ENCODE measurements at regions not wholly inside any gene's neighbourhood (a gene's known extent, or its start where the extent isn't known, plus 50 kb on each side); places are given as distances from the start of the nearest gene placed in this dataset.
"Not testable (repeated sequence)": the region's sequence is repeated elsewhere in the genome, so short reads cannot be mapped to it uniquely, and the experiment has no call there.

DNA sequence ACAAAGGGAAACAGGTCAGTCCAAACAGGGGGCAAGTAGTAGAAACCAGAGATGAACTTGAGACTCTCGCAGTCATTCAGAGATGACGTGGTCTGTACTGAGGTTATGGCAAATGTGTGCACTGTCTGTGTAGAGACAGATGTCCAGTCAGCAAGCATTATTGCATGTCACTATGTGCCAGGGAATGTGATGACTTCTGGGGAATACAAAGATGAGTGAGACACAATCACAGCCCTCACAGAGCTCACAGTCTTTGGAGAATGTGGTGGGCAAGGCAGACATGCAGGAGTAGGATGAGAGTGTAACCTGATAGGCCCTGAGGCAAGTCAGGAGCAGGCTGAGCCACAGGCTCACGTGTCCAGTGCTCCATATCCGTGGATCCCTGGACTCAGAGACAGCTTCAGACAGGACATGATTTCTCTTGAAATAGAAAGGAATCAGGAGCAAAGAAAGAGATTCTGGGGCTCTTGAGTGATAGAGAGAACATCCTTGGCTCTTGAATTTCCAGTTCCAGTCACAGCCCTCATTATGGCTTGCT, 550.7 kb downstream of the ETS1 start:
- TF ChIP-seq CTCF (IDR thresholded peaks at IDR 0.05; ENCODE audit: borderline replicate concordance): no peak
- Histone ChIP-seq H3K4me3 (no peak overlapping the region), H3K9me3 (replicated peaks) (no peaks in the 10 kb centered on the region), H3K27ac (replicated peaks) (no peak overlapping the region), H3K36me3 (no peaks in the 10 kb centered on the region), H3K4me1 (no peaks in the 10 kb centered on the region), H3K27me3 (ENCODE audit: low read depth) (peaks cover 33% of the 10 kb centered on the region)
- no peak for DNase-seq
- intact Hi-C loops (cut with micrococcal nuclease): loop anchor here (10.0 kb wide), 1 partner anchor 118 kb away; no protein-coding TSS in a partner anchor

- intact Hi-C loops (cut with micrococcal nuclease): loop anchor here (10.0 kb wide), 1 partner anchor 119 kb away; no protein-coding TSS in a partner anchor
- Histone ChIP-seq H3K36me3 (no peaks in the 10 kb centered on the region), H3K27ac (replicated peaks) (no peak overlapping the region), H3K9me3 (replicated peaks) (no peaks in the 10 kb centered on the region), H3K27me3 (ENCODE audit: low read depth) (peaks cover 33% of the 10 kb centered on the region), H3K4me3 (no peak overlapping the region), H3K4me1 (no peaks in the 10 kb centered on the region)
- DNase-seq: no peak
- TF ChIP-seq CTCF (IDR thresholded peaks at IDR 0.05; ENCODE audit: borderline replicate concordance): no peak
Observed at GRCh38 chr11:128036006-128036405, 551.4 kb downstream of the ETS1 start.

DNA sequence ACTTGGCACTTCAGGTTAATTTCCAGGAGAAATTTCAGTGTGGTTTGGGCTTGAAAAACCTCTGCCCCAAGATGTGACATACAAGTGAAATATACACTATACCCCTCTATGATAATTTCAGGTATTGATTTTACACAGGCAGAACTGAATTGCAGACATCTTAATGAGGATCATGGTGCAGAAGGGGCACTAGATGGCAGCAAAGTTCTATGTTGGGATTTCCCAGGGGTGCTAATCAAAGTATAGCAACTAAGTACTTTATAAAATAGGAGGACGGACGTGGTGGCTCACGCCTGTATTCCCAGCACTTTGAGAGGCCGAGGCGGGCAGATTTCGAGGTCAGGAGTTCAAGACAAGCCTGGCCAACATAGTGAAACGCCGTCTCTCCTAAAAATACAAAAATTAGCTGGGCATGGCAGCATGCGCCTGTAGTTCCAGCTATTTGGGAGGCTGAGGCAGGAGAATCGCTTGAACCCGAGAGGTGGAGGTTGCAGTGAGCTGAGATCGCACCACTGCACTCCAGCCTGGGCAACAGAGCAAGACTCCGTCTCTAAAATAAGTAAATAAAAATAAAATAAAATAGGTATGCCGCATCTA, 555.7 kb downstream of the ETS1 start:
- H3K27ac ChIP-seq (replicated peaks); H3K9me3 ChIP-seq (replicated peaks); DNase-seq; H3K4me3 ChIP-seq; H3K36me3 ChIP-seq; H3K4me1 ChIP-seq: not testable (repeated sequence)
- intact Hi-C loops (cut with micrococcal nuclease): loop anchor here (10.0 kb wide), 1 partner anchor 123 kb away; no protein-coding TSS in a partner anchor
- peaks cover 38% of the 10 kb centered on the region for H3K27me3 ChIP-seq (ENCODE audit: low read depth)
- TF ChIP-seq CTCF (IDR thresholded peaks at IDR 0.05; ENCODE audit: borderline replicate concordance): peak; percentile 82

- Histone ChIP-seq H3K4me3 (no peak overlapping the region), H3K27ac (replicated peaks) (no peak overlapping the region), H3K36me3 (no peaks in the 10 kb centered on the region), H3K27me3 (ENCODE audit: low read depth) (peaks cover 32% of the 10 kb centered on the region), H3K4me1 (no peaks in the 10 kb centered on the region), H3K9me3 (replicated peaks) (no peaks in the 10 kb centered on the region)
- TF ChIP-seq CTCF (IDR thresholded peaks at IDR 0.05; ENCODE audit: borderline replicate concordance): no peak
- intact Hi-C loops (cut with micrococcal nuclease): no loop called here
- no peak for DNase-seq
Observed at GRCh38 chr11:128029219-128029722, 558.1 kb downstream of the ETS1 start.

DNA sequence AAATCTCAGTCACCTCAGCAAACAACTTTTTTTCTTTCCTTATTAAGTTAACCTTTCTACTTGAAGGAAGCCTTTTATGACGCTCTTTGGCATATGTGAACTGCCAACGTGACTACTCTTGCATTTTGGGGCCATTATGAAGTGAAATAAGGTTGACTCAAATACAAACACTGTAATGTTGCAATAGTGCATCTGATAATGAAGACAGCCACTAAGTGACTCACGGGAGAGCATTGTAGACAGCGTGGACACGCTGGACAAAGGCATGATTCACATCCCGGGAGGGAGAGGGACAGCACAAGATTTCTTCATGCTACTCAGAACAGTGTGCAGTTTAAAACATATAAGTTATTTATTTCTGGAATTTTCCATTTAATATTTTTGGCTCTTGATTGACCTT, 560.8 kb downstream of the ETS1 start:
- no peak for DNase-seq
- H3K9me3 ChIP-seq (replicated peaks): no peaks in the 10 kb centered on the region
- no peaks in the 10 kb centered on the region for H3K36me3 ChIP-seq
- no peak overlapping the region for H3K27ac ChIP-seq (replicated peaks)
- TF ChIP-seq CTCF (IDR thresholded peaks at IDR 0.05; ENCODE audit: borderline replicate concordance): no peak
- peaks cover 19% of the 10 kb centered on the region for H3K27me3 ChIP-seq (ENCODE audit: low read depth)
- intact Hi-C loops (cut with micrococcal nuclease): no loop called here
- no peaks in the 10 kb centered on the region for H3K4me1 ChIP-seq
- no peak overlapping the region for H3K4me3 ChIP-seq

Measured in left ventricle myocardium inferior (tissue), 1 donor.